Astrocyte (in vitro differentiated cells and primary cell): ENCODE measurements at regions not wholly inside any gene's neighbourhood (a gene's known extent, or its start where the extent isn't known, plus 50 kb on each side); places are given as distances from the start of the nearest gene placed in this dataset.
"Not testable (repeated sequence)": the region's sequence is repeated elsewhere in the genome, so short reads cannot be mapped to it uniquely, and the experiment has no call there.

Source experiments
- DNase-seq: peaks from one replicate; pipeline ENCODE4 v3.0.0-alpha.2; 2010; ENCODE audit warnings: low read depth
- FAIRE-seq: peaks from 2 replicates; lab custom pipeline; 2011; peaks lifted over from hg19 to GRCh38; lab: Jason Lieb, UNC
- H2AFZ ChIP-seq: 2 replicates; pipeline ENCODE4 v1.6.0; 2012; ENCODE audit warnings: low read depth, low read length, inconsistent platforms
- H3K27ac ChIP-seq: 2 replicates; pipeline ENCODE4 v1.5.1; 2011; ENCODE audit warnings: low read depth, low read length, inconsistent platforms
- H3K27me3 ChIP-seq: 2 replicates; pipeline ENCODE4 v1.6.0; 2011; ENCODE audit warnings: low read length, inconsistent platforms; ENCODE audit not compliant: insufficient read depth
- H3K36me3 ChIP-seq: 2 replicates; pipeline ENCODE4 v1.5.1; 2011; ENCODE audit warnings: low read length, inconsistent platforms; ENCODE audit not compliant: insufficient read depth
- H3K4me1 ChIP-seq: 2 replicates; pipeline ENCODE4 v1.5.1; 2011; ENCODE audit warnings: low read length, inconsistent platforms; ENCODE audit not compliant: insufficient read depth
- H3K4me2 ChIP-seq: 2 replicates; pipeline ENCODE4 v1.6.0; 2012; ENCODE audit warnings: low read length, inconsistent platforms
- H3K4me3 ChIP-seq: 2 replicates; pipeline ENCODE4 v1.5.1; 2011; ENCODE audit warnings: low read depth, mild to moderate bottlenecking, low read length, inconsistent platforms; ENCODE audit not compliant: insufficient read depth
- H3K79me2 ChIP-seq: 2 replicates; pipeline ENCODE4 v1.6.0; 2012; ENCODE audit warnings: mild to moderate bottlenecking, low read length, inconsistent platforms; ENCODE audit not compliant: insufficient read depth
- H3K9ac ChIP-seq: 2 replicates; pipeline ENCODE4 v1.6.0; 2012; ENCODE audit warnings: mild to moderate bottlenecking, low read length, inconsistent platforms
- H3K9me3 ChIP-seq: 2 replicates; pipeline ENCODE4 v1.5.1; 2012; ENCODE audit warnings: low read depth, mild to moderate bottlenecking, low read length, inconsistent platforms; ENCODE audit not compliant: insufficient read depth
- H4K20me1 ChIP-seq: 2 replicates; pipeline ENCODE4 v1.6.0; 2012; ENCODE audit warnings: low read length, inconsistent platforms; ENCODE audit not compliant: insufficient read depth
- H3K27ac Mint-ChIP-seq: one replicate; pipeline ENCODE4 v1.8.0; 2021; ENCODE audit warnings: mild to moderate bottlenecking, mixed read lengths; ENCODE audit not compliant: unreplicated experiment
- H3K27me3 Mint-ChIP-seq: one replicate; pipeline ENCODE4 v1.8.0; 2021; ENCODE audit warnings: low read depth, mixed read lengths; ENCODE audit not compliant: unreplicated experiment
- H3K36me3 Mint-ChIP-seq: one replicate; pipeline ENCODE4 v1.8.0; 2021; ENCODE audit warnings: low read depth, mixed read lengths; ENCODE audit not compliant: unreplicated experiment
- H3K4me1 Mint-ChIP-seq: one replicate; pipeline ENCODE4 v1.8.0; 2021; ENCODE audit warnings: low read depth, mixed read lengths; ENCODE audit not compliant: unreplicated experiment
- H3K4me3 Mint-ChIP-seq: one replicate; pipeline ENCODE4 v1.8.0; 2021; ENCODE audit warnings: mild to moderate bottlenecking, moderate library complexity, mixed read lengths; ENCODE audit not compliant: unreplicated experiment
- H3K9me3 Mint-ChIP-seq: one replicate; pipeline ENCODE4 v1.8.0; 2021; ENCODE audit warnings: mild to moderate bottlenecking, mixed read lengths; ENCODE audit not compliant: unreplicated experiment
- CTCF ChIP-seq: IDR thresholded peaks from 2 replicates; pipeline ENCODE4 v1.5.1; 2011; ENCODE audit warnings: low read depth, mild to moderate bottlenecking, inconsistent platforms, low read length, moderate library complexity; ENCODE audit not compliant: insufficient read depth

- H2AFZ ChIP-seq, DNase-seq, FAIRE-seq, H3K27me3 ChIP-seq, H3K27me3 Mint-ChIP-seq, H3K4me3 Mint-ChIP-seq, H3K9me3 Mint-ChIP-seq, H3K27ac ChIP-seq, H3K4me2 ChIP-seq, H3K4me1 Mint-ChIP-seq, H3K27ac Mint-ChIP-seq, H3K9ac ChIP-seq, H3K79me2 ChIP-seq, H3K4me3 ChIP-seq, H3K4me1 ChIP-seq, H3K36me3 Mint-ChIP-seq, H3K36me3 ChIP-seq, H4K20me1 ChIP-seq, H3K9me3 ChIP-seq: not testable (repeated sequence)
These were observed 165.2 kb upstream of the TGIF2LX start for GRCh38 chrX:89756466-89756865.

GRCh38 chrX:89757767-89758166 lies 163.9 kb upstream of the TGIF2LX start:
- not testable (repeated sequence) for H3K79me2 ChIP-seq, H3K36me3 Mint-ChIP-seq, H3K27me3 ChIP-seq, H3K27ac ChIP-seq, H3K9me3 ChIP-seq, H2AFZ ChIP-seq, H3K4me3 ChIP-seq, H3K4me3 Mint-ChIP-seq, H3K9me3 Mint-ChIP-seq, H3K4me1 ChIP-seq, H3K4me1 Mint-ChIP-seq, H3K36me3 ChIP-seq, H3K4me2 ChIP-seq, H3K27ac Mint-ChIP-seq, H3K9ac ChIP-seq, H4K20me1 ChIP-seq, DNase-seq, H3K27me3 Mint-ChIP-seq
- peak; percentile 12 for TF ChIP-seq CTCF
- peak; percentile 73 for FAIRE-seq

- not testable (repeated sequence) for H3K4me3 Mint-ChIP-seq, H3K4me2 ChIP-seq, H3K27me3 Mint-ChIP-seq, FAIRE-seq, H3K4me3 ChIP-seq, H3K9me3 ChIP-seq, H3K27ac ChIP-seq, H3K36me3 Mint-ChIP-seq, H3K4me1 ChIP-seq, H3K9ac ChIP-seq, H3K27me3 ChIP-seq, H3K9me3 Mint-ChIP-seq, H2AFZ ChIP-seq, H3K27ac Mint-ChIP-seq, H4K20me1 ChIP-seq, H3K36me3 ChIP-seq, H3K4me1 Mint-ChIP-seq, H3K79me2 ChIP-seq, DNase-seq
These were observed 162.5 kb upstream of the TGIF2LX start for GRCh38 chrX:89759076-89759685.

- H3K9me3 ChIP-seq, result not testable (repeated sequence)
- FAIRE-seq, result peak; percentile 45
These were observed 150.1 kb upstream of the TGIF2LX start for GRCh38 chrX:89771639-89772038.

GRCh38 chrX:89811440-89811839 lies 110.3 kb upstream of the TGIF2LX start:
- not testable (repeated sequence) for H3K4me3 ChIP-seq, H3K4me3 Mint-ChIP-seq, H3K4me1 Mint-ChIP-seq, H4K20me1 ChIP-seq, H3K27me3 ChIP-seq, H3K36me3 Mint-ChIP-seq, H3K4me2 ChIP-seq, DNase-seq, H3K27me3 Mint-ChIP-seq, FAIRE-seq, H3K36me3 ChIP-seq, H2AFZ ChIP-seq, H3K9me3 Mint-ChIP-seq, H3K79me2 ChIP-seq, H3K27ac Mint-ChIP-seq, H3K4me1 ChIP-seq, H3K9me3 ChIP-seq, H3K27ac ChIP-seq, H3K9ac ChIP-seq

More at GRCh38 chrX:89771639-89772038, 150.1 kb upstream of the TGIF2LX start:
- not testable (repeated sequence) for H3K4me2 ChIP-seq, H3K27ac Mint-ChIP-seq, H3K27me3 Mint-ChIP-seq, H3K9me3 Mint-ChIP-seq, H3K79me2 ChIP-seq, H2AFZ ChIP-seq, H3K4me1 ChIP-seq, DNase-seq, H3K9ac ChIP-seq, H3K36me3 ChIP-seq, H3K27me3 ChIP-seq, H3K4me1 Mint-ChIP-seq, H3K4me3 ChIP-seq, H3K36me3 Mint-ChIP-seq, H4K20me1 ChIP-seq, H3K4me3 Mint-ChIP-seq, H3K27ac ChIP-seq
